HPDE6-E6E7 (cell line): ENCODE measurements at regions not wholly inside any gene's neighbourhood (a gene's known extent, or its start where the extent isn't known, plus 50 kb on each side); places are given as distances from the start of the nearest gene placed in this dataset.
"Not testable (repeated sequence)": the region's sequence is repeated elsewhere in the genome, so short reads cannot be mapped to it uniquely, and the experiment has no call there.

Source experiments
- DNase-seq: peaks from one replicate; pipeline ENCODE4 v3.0.0; 2011; ENCODE audit warnings: missing footprints; ENCODE audit errors: extremely low spot score

DNA sequence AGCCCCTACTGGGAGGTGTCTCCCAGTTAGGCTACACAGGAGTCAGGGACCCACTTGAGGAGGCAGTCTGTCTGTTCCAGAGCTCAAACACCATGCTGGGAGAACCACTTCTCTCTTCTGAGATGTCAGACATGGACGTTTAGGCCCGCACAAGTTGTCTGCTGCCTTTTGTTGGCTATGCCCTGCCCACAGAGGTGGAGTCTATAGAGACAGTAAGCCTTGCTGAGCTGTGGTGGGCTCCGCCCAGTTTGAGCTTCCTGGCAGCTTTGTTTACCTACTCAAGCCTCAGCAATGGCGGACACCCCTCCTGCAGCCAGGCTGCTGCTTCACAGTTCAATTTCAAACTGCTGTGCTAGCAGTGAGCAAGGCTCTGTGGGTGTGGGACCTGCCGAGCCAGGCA, 88.6 kb upstream of the HAND2 start:
- DNase-seq: not testable (repeated sequence)

DNA sequence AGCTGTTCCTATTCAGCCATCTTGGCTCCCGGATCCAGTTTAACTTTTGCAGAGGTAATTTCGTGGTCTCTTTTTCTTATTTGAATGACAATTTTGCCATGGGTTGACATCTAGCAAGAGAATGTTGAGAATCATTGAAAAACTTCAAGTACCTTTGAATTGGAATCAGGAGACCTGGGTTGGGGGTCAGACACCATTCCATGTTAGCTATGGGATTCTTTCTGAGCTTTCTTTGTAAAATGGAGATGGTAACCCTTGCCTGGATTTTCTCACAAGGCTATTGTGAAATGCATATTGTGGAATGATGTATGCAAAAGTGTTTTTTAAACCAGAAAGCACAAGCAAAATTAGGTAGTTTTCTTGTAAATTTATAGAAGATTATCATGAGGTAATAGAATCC, 79.1 kb upstream of the HAND2 start:
- no peak for DNase-seq

DNA sequence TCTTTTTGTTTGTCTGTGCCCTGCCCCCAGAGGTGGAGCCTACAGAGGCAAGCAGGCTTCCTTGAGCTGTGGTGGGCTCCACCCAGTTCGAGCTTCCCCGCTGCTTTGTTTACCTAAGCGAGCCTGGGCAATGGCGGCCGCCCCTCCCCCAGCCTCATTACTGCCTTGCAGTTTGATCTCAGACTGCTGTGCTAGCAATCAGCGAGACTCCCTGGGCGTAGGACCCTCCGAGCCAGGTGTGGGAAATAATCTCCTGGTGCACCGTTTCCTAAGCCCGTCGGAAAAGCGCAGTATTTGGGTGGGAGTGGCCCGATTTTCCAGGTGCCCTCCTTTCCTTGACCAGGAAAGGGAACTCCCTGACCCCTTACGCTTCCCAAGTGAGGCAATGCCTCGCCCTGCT, 78.6 kb upstream of the HAND2 start:
- DNase-seq: not testable (repeated sequence)

DNA sequence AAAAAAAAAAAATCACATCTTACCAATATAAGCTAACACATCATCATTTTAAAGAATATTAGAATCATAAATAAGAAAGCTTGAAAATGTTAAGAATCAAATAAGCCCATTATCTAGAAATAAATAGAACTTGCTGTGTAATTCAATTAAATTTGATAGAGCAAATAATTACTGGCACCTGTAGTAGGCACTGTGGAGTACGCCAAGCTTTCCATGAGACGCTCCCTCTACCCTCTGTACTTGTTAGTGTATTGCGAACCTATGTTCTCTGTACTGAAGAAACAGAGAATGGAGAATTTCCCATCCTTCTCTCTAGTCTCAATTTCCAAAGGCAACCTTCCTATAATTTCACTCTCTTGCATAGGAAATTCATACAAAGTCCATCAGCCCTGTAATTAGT, 61.7 kb upstream of the HAND2 start:
- no peak for DNase-seq

DNA sequence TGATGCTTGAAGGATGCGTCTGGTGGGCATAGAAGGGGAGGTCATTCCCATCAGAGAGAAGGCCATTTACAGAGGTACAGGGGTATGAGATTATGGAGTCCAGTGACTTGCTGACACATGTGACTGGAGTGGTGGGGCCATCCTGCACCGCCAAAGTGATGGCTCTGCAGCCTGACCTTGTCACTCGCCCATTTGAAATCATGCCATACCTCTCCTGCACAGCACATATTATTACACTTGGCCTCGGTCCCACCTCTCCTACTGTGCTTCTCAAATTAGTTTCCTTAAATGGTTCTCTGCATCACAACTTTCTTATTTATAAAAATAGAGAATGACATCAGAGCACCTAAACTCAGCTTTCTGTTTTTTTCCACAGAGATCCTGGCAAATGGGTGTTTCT, 60.7 kb upstream of the HAND2 start:
- DNase-seq: no peak

DNA sequence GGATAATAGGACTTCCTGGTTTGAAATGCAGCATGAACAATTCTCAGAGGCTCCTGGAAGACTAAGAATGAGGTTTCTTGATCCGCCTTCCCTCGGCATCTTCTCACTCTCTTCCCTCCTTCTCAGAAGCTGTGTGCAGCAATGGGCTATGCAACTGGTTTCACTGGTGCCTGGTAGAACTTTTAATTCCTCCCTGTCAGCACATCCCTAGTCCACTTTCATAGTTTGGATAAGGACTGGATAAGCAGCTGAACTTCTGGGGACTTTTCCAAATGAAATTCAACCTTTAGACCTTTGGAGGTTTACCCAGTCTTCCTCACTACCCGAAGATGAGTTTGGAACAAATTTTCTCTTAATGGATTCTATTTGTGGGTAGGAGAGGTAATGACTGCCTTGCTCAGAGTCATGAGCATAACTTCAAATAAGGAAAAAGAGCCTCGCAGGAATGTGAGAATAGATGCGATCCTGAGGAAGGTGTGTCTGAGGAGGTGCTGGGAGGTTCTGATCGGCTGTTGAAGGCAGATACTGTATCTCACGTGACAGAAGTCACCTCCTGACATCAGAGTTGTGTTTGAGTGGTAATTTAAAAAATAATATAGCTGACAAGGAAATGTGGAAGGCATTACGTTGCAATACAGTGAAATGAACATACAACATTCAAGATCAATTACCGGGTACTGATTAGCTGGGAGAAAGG, 56.0 kb upstream of the HAND2 start:
- DNase-seq: no peak

DNA sequence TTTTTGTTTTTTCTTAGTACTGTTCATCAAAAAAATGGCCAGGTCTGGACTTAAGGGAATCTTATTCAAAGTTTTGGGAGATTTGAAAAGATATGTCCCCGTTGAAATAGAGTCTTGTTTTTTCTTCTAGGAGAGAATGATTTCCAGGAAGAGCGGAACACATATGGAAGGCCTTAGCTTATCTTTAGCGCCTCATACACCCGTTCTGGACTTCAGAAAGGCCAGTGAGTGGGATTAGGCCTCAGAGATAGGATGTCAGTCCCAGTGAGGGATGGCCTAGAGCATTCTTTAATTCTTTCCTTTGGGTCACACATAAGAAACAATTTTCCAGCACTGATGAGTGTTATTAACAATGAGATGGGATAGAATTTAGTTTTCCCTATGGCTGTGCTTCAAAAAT, 54.5 kb upstream of the HAND2 start:
- no peak for DNase-seq
